ENCODE measurements at regions not wholly inside any gene's neighbourhood (a gene's known extent, or its start where the extent isn't known, plus 50 kb on each side); places are given as distances from the start of the nearest gene placed in this dataset.

- TF ChIP-seq CTCF (IDR thresholded peaks at IDR 0.05; ENCODE audit: extremely low read depth, missing control alignments): no peak
- DNase-seq (ENCODE audit: low spot score): no peak
Observed at GRCh38 chr4:163582703-163583102, 88.2 kb downstream of the TMA16 start.

GRCh38 chr4:163587867-163588266 is 93.4 kb downstream of the TMA16 start:
- no peak for TF ChIP-seq CTCF (IDR thresholded peaks at IDR 0.05; ENCODE audit: extremely low read depth, missing control alignments)

GRCh38 chr4:163588532-163588931 is 94.0 kb downstream of the TMA16 start:
- no peak for TF ChIP-seq CTCF (IDR thresholded peaks at IDR 0.05; ENCODE audit: extremely low read depth, missing control alignments)

More at GRCh38 chr4:163587867-163588266, 93.4 kb downstream of the TMA16 start:
- peak; percentile 20 for DNase-seq (ENCODE audit: low spot score)

GRCh38 chr4:163590103-163590502 is 95.6 kb downstream of the TMA16 start:
- no peak for TF ChIP-seq CTCF (IDR thresholded peaks at IDR 0.05; ENCODE audit: extremely low read depth, missing control alignments)

More at GRCh38 chr4:163588532-163588931, 94.0 kb downstream of the TMA16 start:
- DNase-seq (ENCODE audit: low spot score): no peak

GRCh38 chr4:163590619-163591264 is 96.3 kb downstream of the TMA16 start:
- no peak for TF ChIP-seq CTCF (IDR thresholded peaks at IDR 0.05; ENCODE audit: extremely low read depth, missing control alignments)
- DNase-seq (ENCODE audit: low spot score): no peak

More at GRCh38 chr4:163590103-163590502, 95.6 kb downstream of the TMA16 start:
- DNase-seq (ENCODE audit: low spot score): no peak

GRCh38 chr4:163591614-163592020 is 97.1 kb downstream of the TMA16 start:
- TF ChIP-seq CTCF (IDR thresholded peaks at IDR 0.05; ENCODE audit: extremely low read depth, missing control alignments): no peak
- peak; percentile 32 for DNase-seq (ENCODE audit: low spot score)

GRCh38 chr4:163592212-163592611 is 97.7 kb downstream of the TMA16 start:
- TF ChIP-seq CTCF (IDR thresholded peaks at IDR 0.05; ENCODE audit: extremely low read depth, missing control alignments): no peak
- no peak for DNase-seq (ENCODE audit: low spot score)
